Natural killer cell (primary cell): ENCODE measurements at regions not wholly inside any gene's neighbourhood (a gene's known extent, or its start where the extent isn't known, plus 50 kb on each side); places are given as distances from the start of the nearest gene placed in this dataset.

Source experiments
- ATAC-seq, 3 donors: fragments of 150-1000 bp in 2 of 3; fragments of 200-7000 bp in 1 of 3; cut with Tn5 transposase; 1 replicate in 1 of 3; 2 replicates in 2 of 3; pipeline ENCODE4 v1.10.0; 2021; ENCODE audit warnings: mild to moderate bottlenecking in 2 of 3, moderate library complexity in 2 of 3
- DNase-seq, 2 donors: peaks; one replicate each; pipeline versions ENCODE4 v3.0.0 to v3.0.0-alpha.2; 2013 to 2021; ENCODE audit warnings: mixed read lengths in 1 of 2
- H3K27ac ChIP-seq: one replicate; pipeline ENCODE4 v1.5.1; 2013; ENCODE audit warnings: mild to moderate bottlenecking, low read length
- H3K27me3 ChIP-seq: one replicate; pipeline ENCODE4 v1.6.1; 2013; ENCODE audit warnings: low read length; ENCODE audit not compliant: control insufficient read depth, insufficient read depth
- H3K36me3 ChIP-seq: one replicate; pipeline ENCODE4 v1.6.1; 2013; ENCODE audit warnings: low read length; ENCODE audit not compliant: control insufficient read depth, insufficient read depth
- H3K4me1 ChIP-seq: one replicate; pipeline ENCODE4 v1.6.1; 2013; ENCODE audit warnings: low read length; ENCODE audit not compliant: control insufficient read depth, insufficient read depth
- H3K4me3 ChIP-seq: one replicate; pipeline ENCODE4 v1.5.1; 2013; ENCODE audit warnings: low read length
- H3K9me3 ChIP-seq: one replicate; pipeline ENCODE4 v1.6.1; 2013; ENCODE audit warnings: low read length; ENCODE audit not compliant: control insufficient read depth, insufficient read depth
- H3K27ac Mint-ChIP-seq, 2 donors: one replicate each; pipeline ENCODE4 v1.8.0; 2022; ENCODE audit warnings: mild to moderate bottlenecking in 2 of 2, mixed read lengths in 2 of 2, moderate library complexity in 1 of 2
- H3K27me3 Mint-ChIP-seq, 2 donors: one replicate each; pipeline ENCODE4 v1.8.0; 2022; ENCODE audit warnings: low read depth in 2 of 2, mixed read lengths in 2 of 2
- H3K36me3 Mint-ChIP-seq: one replicate; pipeline ENCODE4 v1.8.0; 2022; ENCODE audit warnings: mixed read lengths
- H3K4me1 Mint-ChIP-seq, 2 donors: one replicate each; pipeline ENCODE4 v1.8.0; 2022; ENCODE audit warnings: mixed read lengths in 2 of 2
- H3K4me3 Mint-ChIP-seq: one replicate; pipeline ENCODE4 v1.8.0; 2022; ENCODE audit warnings: mild to moderate bottlenecking, moderate library complexity, mixed read lengths
- H3K9me3 Mint-ChIP-seq, 2 donors: one replicate each; pipeline ENCODE4 v1.8.0; 2022; ENCODE audit warnings: mixed read lengths in 2 of 2
- CTCF ChIP-seq: fragments of 200-600 bp; IDR thresholded peaks from one replicate; pipeline ENCODE4 v1.8.0; 2022; ENCODE audit warnings: antibody characterized with exemption
- WGBS: methylation state at CpG from one replicate; pipeline ENCODE4 v1.1.7; 2013; ENCODE audit warnings: missing lambda C conversion rate; ENCODE audit not compliant: insufficient coverage; 5-methylcytosine and 5-hydroxymethylcytosine counted together
- intact Hi-C: fragments of 100-400 bp; cut with micrococcal nuclease; formaldehyde crosslinking; loops from one replicate; pipeline ENCODE4 v1.14.2; 2022

- Mint-ChIP-seq H3K36me3 (no peaks in the 10 kb centered on the region), H3K27me3 (peaks cover under 1 to 18% of the 10 kb centered on the region in 2 donors), H3K9me3 (no peaks in the 10 kb centered on the region), H3K4me1 (no peaks in the 10 kb centered on the region), H3K4me3 (no peak overlapping the region), H3K27ac (no peak overlapping the region)
- Histone ChIP-seq H3K36me3 (no peaks in the 10 kb centered on the region), H3K27me3 (no peaks in the 10 kb centered on the region), H3K4me1 (no peaks in the 10 kb centered on the region), H3K9me3 (no peaks in the 10 kb centered on the region), H3K27ac (no peak overlapping the region), H3K4me3 (no peak overlapping the region)
- 61% methylated on average over 3 of the region's 3 CpGs for WGBS
- no peak for DNase-seq
- intact Hi-C loops = no loop called here
- TF ChIP-seq CTCF = no peak
- no peak for ATAC-seq
Measured at GRCh38 chr7:38123494-38123893, 54.6 kb upstream of the STARD3NL start.

- no peaks in the 10 kb centered on the region for H3K9me3 ChIP-seq
- no peaks in the 10 kb centered on the region for H3K4me1 ChIP-seq
- 68% methylated on average over 6 of the region's 7 CpGs for WGBS
- H3K27me3 ChIP-seq = no peaks in the 10 kb centered on the region
- no peak overlapping the region for H3K4me3 Mint-ChIP-seq
- intact Hi-C loops = no loop called here
- H3K4me3 ChIP-seq = no peak overlapping the region
- DNase-seq (no peak), ATAC-seq (no peak)
- H3K36me3 ChIP-seq = no peaks in the 10 kb centered on the region
- H3K27ac ChIP-seq = no peak overlapping the region
- peaks cover 0 to under 1% of the 10 kb centered on the region in 2 donors for H3K9me3 Mint-ChIP-seq
- peaks cover 0 to 20% of the 10 kb centered on the region in 2 donors for H3K27me3 Mint-ChIP-seq
- H3K4me1 Mint-ChIP-seq = no peaks in the 10 kb centered on the region
- H3K27ac Mint-ChIP-seq = no peak overlapping the region
- no peaks in the 10 kb centered on the region for H3K36me3 Mint-ChIP-seq
- TF ChIP-seq CTCF = no peak
Measured at GRCh38 chr7:38127216-38128207, 50.5 kb upstream of the STARD3NL start.
